T-cell (primary cell): ENCODE measurements at regions not wholly inside any gene's neighbourhood (a gene's known extent, or its start where the extent isn't known, plus 50 kb on each side); places are given as distances from the start of the nearest gene placed in this dataset.

ENCODE experiments used
- ATAC-seq, 4 experiments: fragments of 200-7000 bp in 3 of 4; fragments of 150-1000 bp in 1 of 4; cut with Tn5 transposase; replicated peaks in 1 of 4; 1 replicate in 3 of 4; 2 replicates in 1 of 4; pipeline ENCODE4 v1.10.0; 2021; ENCODE audit warnings: moderate library complexity in 3 of 4, mild to moderate bottlenecking in 2 of 4, moderate number of reproducible peaks in 1 of 4
- CTCF ChIA-PET, 2 donors: fragments of 300-600 bp; sonication (Branson Sonifier 250); formaldehyde crosslinking; loops; one replicate each; lab custom pipeline; 2022; ENCODE audit warnings: antibody characterized with exemption in 2 of 2; lab: Charles Lee
- POLR2A ChIA-PET, 2 donors: fragments of 300-600 bp; sonication (Branson Sonifier 250); formaldehyde crosslinking; loops; one replicate each; lab custom pipeline; 2022; ENCODE audit warnings: antibody characterized with exemption in 2 of 2; lab: Charles Lee
- DNase-seq, 35 experiments: peaks; one replicate each; pipeline versions ENCODE4 v3.0.0 to v3.0.0-alpha.2; 2013 to 2023
- H3K27ac ChIP-seq: one replicate; pipeline ENCODE4 v1.5.1; 2013; ENCODE audit warnings: low read length
- H3K27me3 ChIP-seq, 2 experiments: replicated peaks in 1 of 2; 1 replicate in 1 of 2; 2 replicates in 1 of 2; pipeline versions ENCODE4 v1.6.1 to v1.7.0; 2013; ENCODE audit warnings: low read length in 1 of 2, mixed read lengths in 1 of 2; ENCODE audit not compliant: control insufficient read depth in 2 of 2, insufficient read depth in 2 of 2; ENCODE audit errors: extremely low read depth in 1 of 2
- H3K36me3 ChIP-seq, 2 donors: 1 replicate in 1 of 2; 2 replicates in 1 of 2; pipeline versions ENCODE4 v1.6.1 to v1.7.0; 2013; ENCODE audit warnings: low read length in 1 of 2; ENCODE audit not compliant: control insufficient read depth in 2 of 2, insufficient read depth in 1 of 2; ENCODE audit errors: extremely low read depth in 1 of 2
- H3K4me1 ChIP-seq, 2 experiments: 1 replicate in 1 of 2; 2 replicates in 1 of 2; pipeline versions ENCODE4 v1.6.1 to v1.7.0; 2013; ENCODE audit warnings: low read length in 2 of 2, mixed read lengths in 1 of 2; ENCODE audit not compliant: insufficient read depth in 2 of 2, control insufficient read depth in 1 of 2; ENCODE audit errors: extremely low read depth in 1 of 2
- H3K4me3 ChIP-seq, 2 donors: 1 replicate in 1 of 2; 2 replicates in 1 of 2; pipeline versions ENCODE4 v1.5.1 to v1.7.0; 2013; ENCODE audit warnings: mild to moderate bottlenecking in 2 of 2, low read length in 1 of 2, moderate library complexity in 1 of 2; ENCODE audit not compliant: control insufficient read depth in 1 of 2; ENCODE audit errors: extremely low read depth in 1 of 2
- H3K9me3 ChIP-seq: 2 replicates; pipeline ENCODE4 v1.7.0; 2013
- H3K27ac Mint-ChIP-seq, 2 donors: one replicate each; pipeline ENCODE4 v1.8.0; 2020 to 2021; ENCODE audit warnings: mild to moderate bottlenecking in 2 of 2, mixed read lengths in 2 of 2
- H3K27me3 Mint-ChIP-seq, 2 donors: one replicate each; pipeline ENCODE4 v1.8.0; 2021 to 2022; ENCODE audit warnings: mixed read lengths in 2 of 2
- H3K36me3 Mint-ChIP-seq: one replicate; pipeline ENCODE4 v1.8.0; 2021; ENCODE audit warnings: mixed read lengths
- H3K4me1 Mint-ChIP-seq, 3 donors: one replicate each; pipeline ENCODE4 v1.8.0; 2020 to 2022; ENCODE audit warnings: mixed read lengths in 3 of 3, mild to moderate bottlenecking in 1 of 3
- H3K4me3 Mint-ChIP-seq, 3 donors: one replicate each; pipeline ENCODE4 v1.8.0; 2020 to 2022; ENCODE audit warnings: mild to moderate bottlenecking in 3 of 3, mixed read lengths in 3 of 3, moderate library complexity in 3 of 3
- H3K9me3 Mint-ChIP-seq, 3 donors: one replicate each; pipeline ENCODE4 v1.8.0; 2020 to 2022; ENCODE audit warnings: mixed read lengths in 3 of 3
- WGBS: methylation state at CpG from one replicate; pipeline ENCODE4 v1.1.5; 2013; ENCODE audit warnings: missing lambda C conversion rate; ENCODE audit not compliant: insufficient coverage; 5-methylcytosine and 5-hydroxymethylcytosine counted together

GRCh38 chr1:29743931-29744330, 507.6 kb downstream of the PTPRU start:
- peaks cover 8 to 19% of the 10 kb centered on the region in 2 donors for H3K27me3 Mint-ChIP-seq
- H3K36me3 ChIP-seq: no peaks in the 10 kb centered on the region
- H3K9me3 Mint-ChIP-seq: no peaks in the 10 kb centered on the region
- no peak overlapping the region for H3K27ac Mint-ChIP-seq
- no peak overlapping the region for H3K27ac ChIP-seq
- H3K4me3 ChIP-seq: no peak overlapping the region
- 85% methylated on average over 7 of the region's 7 CpGs for WGBS
- H3K9me3 ChIP-seq: no peaks in the 10 kb centered on the region
- no peaks in the 10 kb centered on the region for H3K4me1 ChIP-seq
- ChIA-PET CTCF (no interaction called here), POLR2A (no interaction called here)
- H3K4me1 Mint-ChIP-seq: no peaks in the 10 kb centered on the region
- DNase-seq (no peak), ATAC-seq (no peak)
- H3K4me3 Mint-ChIP-seq: no peak overlapping the region
- peaks cover 0 to 16% of the 10 kb centered on the region in 2 experiments for H3K27me3 ChIP-seq
- no peaks in the 10 kb centered on the region for H3K36me3 Mint-ChIP-seq

GRCh38 chr1:29743264-29743663, 506.9 kb downstream of the PTPRU start:
- POLR2A ChIA-PET: no interaction called here
- ATAC-seq (no peak), DNase-seq (no peak)
- no peak overlapping the region for H3K4me3 Mint-ChIP-seq
- H3K27ac ChIP-seq: no peak overlapping the region
- H3K27ac Mint-ChIP-seq: no peak overlapping the region
- 72% methylated on average over 4 of the region's 5 CpGs for WGBS
- peaks cover 8 to 23% of the 10 kb centered on the region in 2 donors for H3K27me3 Mint-ChIP-seq
- H3K9me3 ChIP-seq: no peaks in the 10 kb centered on the region
- no peak overlapping the region for H3K4me3 ChIP-seq
- no peaks in the 10 kb centered on the region for H3K36me3 Mint-ChIP-seq
- no peaks in the 10 kb centered on the region for H3K4me1 Mint-ChIP-seq
- H3K27me3 ChIP-seq: peaks cover 0 to 20% of the 10 kb centered on the region in 2 experiments
- H3K4me1 ChIP-seq: no peaks in the 10 kb centered on the region
- no peaks in the 10 kb centered on the region for H3K9me3 Mint-ChIP-seq
- no peaks in the 10 kb centered on the region for H3K36me3 ChIP-seq
- CTCF ChIA-PET: no interaction called here

GRCh38 chr1:29739176-29739575, 502.9 kb downstream of the PTPRU start:
- peaks cover 13 to 26% of the 10 kb centered on the region in 2 donors for H3K27me3 Mint-ChIP-seq
- no peak for DNase-seq
- no peak for ATAC-seq

GRCh38 chr1:29736582-29737188, 500.4 kb downstream of the PTPRU start:
- CTCF ChIA-PET: no interaction called here
- H3K27ac Mint-ChIP-seq: no peak overlapping the region

More at GRCh38 chr1:29739176-29739575, 502.9 kb downstream of the PTPRU start:
- ChIA-PET POLR2A (no interaction called here), CTCF (no interaction called here)
- 90% methylated on average over 1 of the region's 1 CpG for WGBS
- H3K27me3 ChIP-seq: peaks cover 0 to 22% of the 10 kb centered on the region in 2 experiments
- H3K4me1 ChIP-seq: no peaks in the 10 kb centered on the region
- H3K36me3 Mint-ChIP-seq: no peaks in the 10 kb centered on the region
- no peaks in the 10 kb centered on the region for H3K9me3 ChIP-seq
- H3K4me3 Mint-ChIP-seq: no peak overlapping the region
- H3K27ac ChIP-seq: no peak overlapping the region
- no peaks in the 10 kb centered on the region for H3K9me3 Mint-ChIP-seq
- H3K4me3 ChIP-seq: no peak overlapping the region
- H3K36me3 ChIP-seq: no peaks in the 10 kb centered on the region
- H3K4me1 Mint-ChIP-seq: no peaks in the 10 kb centered on the region
- no peak overlapping the region for H3K27ac Mint-ChIP-seq

GRCh38 chr1:29732453-29732852, 496.1 kb downstream of the PTPRU start:
- POLR2A ChIA-PET: no interaction called here
- Histone ChIP-seq H3K27ac (no peak overlapping the region), H3K36me3 (no peaks in the 10 kb centered on the region), H3K4me1 (no peaks in the 10 kb centered on the region), H3K4me3 (no peak overlapping the region), H3K27me3 (peaks cover 0 to 12% of the 10 kb centered on the region in 2 experiments), H3K9me3 (no peaks in the 10 kb centered on the region)
- H3K36me3 Mint-ChIP-seq: no peaks in the 10 kb centered on the region
- DNase-seq (no peak), ATAC-seq (no peak)
- no peaks in the 10 kb centered on the region for H3K4me1 Mint-ChIP-seq
- H3K27ac Mint-ChIP-seq: no peak overlapping the region
- no peaks in the 10 kb centered on the region for H3K9me3 Mint-ChIP-seq
- CTCF ChIA-PET: no interaction called here
- H3K4me3 Mint-ChIP-seq: no peak overlapping the region
- WGBS: 24% methylated on average over 2 of the region's 3 CpGs
- H3K27me3 Mint-ChIP-seq: peaks cover 8 to 11% of the 10 kb centered on the region in 2 donors

More at GRCh38 chr1:29736582-29737188, 500.4 kb downstream of the PTPRU start:
- POLR2A ChIA-PET: no interaction called here
- peaks cover 0 to 21% of the 10 kb centered on the region in 2 experiments for H3K27me3 ChIP-seq
- Mint-ChIP-seq H3K4me3 (no peak overlapping the region), H3K9me3 (no peaks in the 10 kb centered on the region), H3K27me3 (peaks cover 15 to 26% of the 10 kb centered on the region in 2 donors), H3K36me3 (no peaks in the 10 kb centered on the region), H3K4me1 (no peaks in the 10 kb centered on the region)
- H3K9me3 ChIP-seq: no peaks in the 10 kb centered on the region
- no peak overlapping the region for H3K27ac ChIP-seq
- no peaks in the 10 kb centered on the region for H3K4me1 ChIP-seq
- WGBS: 100% methylated on average over 1 of the region's 5 CpGs
- H3K36me3 ChIP-seq: no peaks in the 10 kb centered on the region
- no peak for ATAC-seq
- DNase-seq: peak in 1 of 35 experiments; percentile 10
- H3K4me3 ChIP-seq: no peak overlapping the region

- H3K36me3 ChIP-seq: no peaks in the 10 kb centered on the region
- WGBS: 92% methylated on average over 3 of the region's 5 CpGs
- H3K9me3 Mint-ChIP-seq: no peaks in the 10 kb centered on the region
- DNase-seq (no peak), ATAC-seq (no peak)
- H3K27ac ChIP-seq: no peak overlapping the region
- no peaks in the 10 kb centered on the region for H3K4me1 Mint-ChIP-seq
- H3K9me3 ChIP-seq: no peaks in the 10 kb centered on the region
- H3K4me3 Mint-ChIP-seq: no peak overlapping the region
- H3K4me3 ChIP-seq: no peak overlapping the region
- H3K27me3 Mint-ChIP-seq: peaks cover 10 to 12% of the 10 kb centered on the region in 2 donors
- no peaks in the 10 kb centered on the region for H3K4me1 ChIP-seq
- H3K27ac Mint-ChIP-seq: no peak overlapping the region
- no peaks in the 10 kb centered on the region for H3K36me3 Mint-ChIP-seq
- H3K27me3 ChIP-seq: peaks cover 0 to 17% of the 10 kb centered on the region in 2 experiments
- ChIA-PET POLR2A (no interaction called here), CTCF (no interaction called here)
Observed at GRCh38 chr1:29730623-29731022, 494.3 kb downstream of the PTPRU start.
